Neural cell (in vitro differentiated cells): ENCODE measurements at regions not wholly inside any gene's neighbourhood (a gene's known extent, or its start where the extent isn't known, plus 50 kb on each side); places are given as distances from the start of the nearest gene placed in this dataset.

Experiments
- H2AFZ ChIP-seq: fragments of 200-600, 300-800 bp; sonication (generic), shearing (Covaris generic); 2 replicates; pipeline ENCODE4 v1.6.0; 2014; ENCODE audit warnings: low read depth, mild to moderate bottlenecking, antibody characterized with exemption, low read length, moderate library complexity
- H3F3A ChIP-seq: fragments of 200-600 bp; shearing (Covaris generic); 2 replicates; pipeline ENCODE4 v1.6.1; 2016; ENCODE audit warnings: mild to moderate bottlenecking, moderate library complexity, mixed read lengths, antibody characterized with exemption, low read length; ENCODE audit not compliant: insufficient read depth, poor library complexity, severe bottlenecking
- H3K27ac ChIP-seq: fragments of 200-600, 300-800 bp; sonication (generic), shearing (Covaris generic); 2 replicates; pipeline ENCODE4 v1.5.1; 2014; ENCODE audit warnings: mild to moderate bottlenecking, low read length, moderate library complexity
- H3K27me3 ChIP-seq: fragments of 300-800, 200-600 bp; sonication (generic), shearing (Covaris generic); 2 replicates; pipeline ENCODE4 v1.6.0; 2014; ENCODE audit warnings: mild to moderate bottlenecking, low read depth, low read length, moderate library complexity; ENCODE audit not compliant: insufficient read depth
- H3K36me3 ChIP-seq: fragments of 300-800, 200-600 bp; sonication (generic), shearing (Covaris generic); 2 replicates; pipeline ENCODE4 v1.5.1; 2014; ENCODE audit warnings: mild to moderate bottlenecking, antibody characterized with exemption, low read length, moderate library complexity; ENCODE audit not compliant: insufficient read depth
- H3K4me2 ChIP-seq: fragments of 300-800, 200-600 bp; sonication (generic), shearing (Covaris generic); 2 replicates; pipeline ENCODE4 v1.6.0; 2014; ENCODE audit warnings: mild to moderate bottlenecking, low read length
- H3K4me3 ChIP-seq: fragments of 300-800, 200-600 bp; sonication (generic), shearing (Covaris generic); 2 replicates; pipeline ENCODE4 v1.5.1; 2014; ENCODE audit warnings: mild to moderate bottlenecking, low read length, moderate library complexity
- H3K79me2 ChIP-seq: fragments of 200-600 bp; shearing (Covaris generic); replicated peaks from 2 replicates; pipeline ENCODE4 v1.6.0; 2014; ENCODE audit warnings: mild to moderate bottlenecking, low read length, moderate library complexity; ENCODE audit not compliant: insufficient read depth
- H3K9ac ChIP-seq: fragments of 300-800, 200-600 bp; sonication (generic), shearing (Covaris generic); 2 replicates; pipeline ENCODE4 v1.6.1; 2016; ENCODE audit warnings: mild to moderate bottlenecking, low read length, mixed read lengths
- H3K9me2 ChIP-seq: fragments of 200-600 bp; shearing (Covaris generic); 2 replicates; pipeline ENCODE4 v1.6.1; 2016; ENCODE audit warnings: mild to moderate bottlenecking, low read length, mixed read lengths; ENCODE audit not compliant: insufficient read depth
- H3K9me3 ChIP-seq: fragments of 200-600, 300-800 bp; sonication (generic), shearing (Covaris generic); 2 replicates; pipeline ENCODE4 v1.6.1; 2016; ENCODE audit warnings: mild to moderate bottlenecking, mixed run types, low read length, moderate library complexity, mixed read lengths
- H4K20me1 ChIP-seq: fragments of 200-600 bp; shearing (Covaris generic); 2 replicates; pipeline ENCODE4 v1.6.1; 2016; ENCODE audit warnings: mild to moderate bottlenecking, mixed run types; ENCODE audit not compliant: insufficient read depth
- EP300 ChIP-seq: fragments of 450-650 bp; conservative IDR thresholded peaks from 2 replicates; pipeline ENCODE4 v1.6.1; 2014; ENCODE audit warnings: antibody characterized with exemption, mild to moderate bottlenecking, moderate library complexity; ENCODE audit not compliant: poor library complexity, severe bottlenecking
- EZH2 ChIP-seq: fragments of 200-600, 300-800 bp; shearing (Covaris generic), sonication (generic); IDR thresholded peaks from 2 replicates; pipeline ENCODE4 v1.6.1; 2014; ENCODE audit warnings: antibody characterized with exemption, low read length, borderline replicate concordance, mild to moderate bottlenecking; ENCODE audit not compliant: insufficient read depth, poor library complexity, severe bottlenecking
- MXI1 ChIP-seq: fragments of 450-650 bp; conservative IDR thresholded peaks from 2 replicates; pipeline ENCODE4 v1.6.1; 2014; ENCODE audit warnings: antibody characterized with exemption, mild to moderate bottlenecking; ENCODE audit not compliant: poor library complexity, severe bottlenecking
- POLR2AphosphoS5 ChIP-seq: IDR thresholded peaks from 2 replicates; pipeline ENCODE4 v1.6.1; 2012
- RAD21 ChIP-seq: fragments of 450-650 bp; conservative IDR thresholded peaks from 2 replicates; pipeline ENCODE4 v1.6.1; 2014; ENCODE audit warnings: antibody characterized with exemption, mild to moderate bottlenecking, moderate library complexity
- REST ChIP-seq: IDR thresholded peaks from 2 replicates; pipeline ENCODE4 v1.6.1; 2012; ENCODE audit warnings: borderline replicate concordance
- SMC3 ChIP-seq: fragments of 450-650 bp; conservative IDR thresholded peaks from 2 replicates; pipeline ENCODE4 v1.6.1; 2014; ENCODE audit warnings: antibody characterized with exemption, mild to moderate bottlenecking, moderate library complexity; ENCODE audit not compliant: poor library complexity
- TAF1 ChIP-seq: IDR thresholded peaks from 2 replicates; pipeline ENCODE4 v1.6.1; 2012; ENCODE audit warnings: low read depth
- TF ChIP-seq, protein P1 (sequence below): fragments of 450-650 bp; IDR thresholded peaks from 2 replicates; pipeline ENCODE4 v1.5.1; 2014; ENCODE audit warnings: antibody characterized with exemption, mild to moderate bottlenecking, moderate library complexity; ENCODE audit not compliant: poor library complexity, severe bottlenecking

DNA sequence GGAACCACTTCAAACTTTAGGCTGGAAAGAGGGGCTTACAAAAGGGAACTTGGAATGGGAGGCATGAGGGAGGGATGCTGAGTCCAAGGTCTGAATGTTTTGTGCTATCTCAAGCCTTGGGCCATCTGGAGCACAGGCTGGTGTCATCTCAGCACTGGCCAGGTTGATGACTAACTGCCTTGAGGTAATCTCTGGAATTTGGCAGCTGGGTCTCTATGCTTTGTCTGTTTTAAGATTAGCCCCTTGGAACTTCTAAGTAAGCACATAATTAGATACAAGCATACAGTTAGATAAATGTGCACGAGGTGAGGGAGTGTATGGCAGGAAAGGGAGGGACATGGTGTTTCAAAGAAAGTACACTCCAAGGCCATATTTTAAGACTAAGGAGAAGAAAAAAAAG lies 252.4 kb upstream of the CCDC54 start:
- no peak overlapping the region for H2AFZ ChIP-seq

GRCh38 chr3:107128946-107129345 lies 248.3 kb upstream of the CCDC54 start:
- H3K79me2 ChIP-seq: no peaks in the 10 kb centered on the region
- no peaks in the 10 kb centered on the region for H3F3A ChIP-seq
- no peak overlapping the region for H3K4me3 ChIP-seq
- H3K27me3 ChIP-seq: no peaks in the 10 kb centered on the region
- H3K9me3 ChIP-seq: no peaks in the 10 kb centered on the region
- H4K20me1 ChIP-seq: no peaks in the 10 kb centered on the region
- no peak overlapping the region for H3K4me2 ChIP-seq
- H2AFZ ChIP-seq: no peak overlapping the region
- TF ChIP-seq SMC3: no peak
- TF ChIP-seq MXI1: no peak
- TF ChIP-seq REST: no peak
- TF ChIP-seq POLR2AphosphoS5: no peak
- TF ChIP-seq TAF1: no peak
- TF ChIP-seq RAD21: no peak
- H3K9me2 ChIP-seq: no peaks in the 10 kb centered on the region
- H3K9ac ChIP-seq: no peak overlapping the region
- H3K36me3 ChIP-seq: no peaks in the 10 kb centered on the region
- no peak overlapping the region for H3K27ac ChIP-seq

More for the DNA sequence above, 252.4 kb upstream of the CCDC54 start:
- Histone ChIP-seq H3K9me3 (no peaks in the 10 kb centered on the region), H4K20me1 (no peaks in the 10 kb centered on the region), H3K36me3 (no peaks in the 10 kb centered on the region), H3K4me3 (no peak overlapping the region), H3K27me3 (no peaks in the 10 kb centered on the region), H3K4me2 (no peak overlapping the region), H3F3A (no peaks in the 10 kb centered on the region), H3K27ac (no peak overlapping the region), H3K9ac (no peak overlapping the region), H3K9me2 (no peaks in the 10 kb centered on the region), H3K79me2 (no peaks in the 10 kb centered on the region)
- no peak for TF ChIP-seq RAD21
- TF ChIP-seq MXI1: no peak
- TF ChIP-seq SMC3: no peak
- TF ChIP-seq, protein P1, sequence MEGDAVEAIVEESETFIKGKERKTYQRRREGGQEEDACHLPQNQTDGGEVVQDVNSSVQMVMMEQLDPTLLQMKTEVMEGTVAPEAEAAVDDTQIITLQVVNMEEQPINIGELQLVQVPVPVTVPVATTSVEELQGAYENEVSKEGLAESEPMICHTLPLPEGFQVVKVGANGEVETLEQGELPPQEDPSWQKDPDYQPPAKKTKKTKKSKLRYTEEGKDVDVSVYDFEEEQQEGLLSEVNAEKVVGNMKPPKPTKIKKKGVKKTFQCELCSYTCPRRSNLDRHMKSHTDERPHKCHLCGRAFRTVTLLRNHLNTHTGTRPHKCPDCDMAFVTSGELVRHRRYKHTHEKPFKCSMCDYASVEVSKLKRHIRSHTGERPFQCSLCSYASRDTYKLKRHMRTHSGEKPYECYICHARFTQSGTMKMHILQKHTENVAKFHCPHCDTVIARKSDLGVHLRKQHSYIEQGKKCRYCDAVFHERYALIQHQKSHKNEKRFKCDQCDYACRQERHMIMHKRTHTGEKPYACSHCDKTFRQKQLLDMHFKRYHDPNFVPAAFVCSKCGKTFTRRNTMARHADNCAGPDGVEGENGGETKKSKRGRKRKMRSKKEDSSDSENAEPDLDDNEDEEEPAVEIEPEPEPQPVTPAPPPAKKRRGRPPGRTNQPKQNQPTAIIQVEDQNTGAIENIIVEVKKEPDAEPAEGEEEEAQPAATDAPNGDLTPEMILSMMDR: no peak
- TF ChIP-seq TAF1: no peak
- no peak for TF ChIP-seq EZH2
- no peak for TF ChIP-seq EP300
- TF ChIP-seq POLR2AphosphoS5: no peak
- TF ChIP-seq REST: no peak
